ENCODE measurements at regions not wholly inside any gene's neighbourhood (a gene's known extent, or its start where the extent isn't known, plus 50 kb on each side); places are given as distances from the start of the nearest gene placed in this dataset.

GRCh38 chr10:29084681-29085307, 204.1 kb upstream of the LYZL1 start:
- peaks cover 5% of the 10 kb centered on the region for H3K27me3 Mint-ChIP-seq (ENCODE audit: unreplicated experiment)
- H3K36me3 Mint-ChIP-seq (ENCODE audit: unreplicated experiment) = no peaks in the 10 kb centered on the region
- no peak for TF ChIP-seq CTCF (IDR thresholded peaks at IDR 0.05; ENCODE audit: partially characterized antibody, unreplicated experiment)
- no peaks in the 10 kb centered on the region for H3K4me1 Mint-ChIP-seq (ENCODE audit: low read depth, unreplicated experiment)
- no peak overlapping the region for H3K4me3 Mint-ChIP-seq (ENCODE audit: unreplicated experiment)
- H3K9me3 Mint-ChIP-seq (ENCODE audit: unreplicated experiment) = no peaks in the 10 kb centered on the region
- no peak overlapping the region for H3K27ac Mint-ChIP-seq (ENCODE audit: unreplicated experiment)
- no peak for DNase-seq

DNA sequence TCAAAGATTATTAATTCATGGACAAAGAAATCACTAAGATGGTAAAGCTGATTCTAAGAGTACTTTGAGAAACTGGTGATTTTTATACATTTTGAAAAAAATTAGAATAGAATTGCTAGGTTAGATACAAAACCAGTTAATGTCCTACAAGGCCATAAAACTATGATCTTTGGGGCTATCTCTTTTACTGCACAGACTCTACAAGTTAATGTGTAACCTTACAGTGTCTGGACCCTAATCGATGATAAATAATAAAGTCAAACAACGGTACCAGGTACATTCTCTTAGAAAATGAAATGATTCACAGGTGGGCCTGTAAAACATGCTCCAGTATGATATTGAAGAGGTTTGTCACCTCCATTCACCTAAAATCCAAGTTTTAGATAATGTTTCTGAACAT, 199.8 kb upstream of the LYZL1 start:
- Mint-ChIP-seq H3K9me3 (ENCODE audit: unreplicated experiment) (no peaks in the 10 kb centered on the region), H3K27me3 (ENCODE audit: unreplicated experiment) (peaks cover 3% of the 10 kb centered on the region), H3K27ac (ENCODE audit: unreplicated experiment) (no peak overlapping the region), H3K4me3 (ENCODE audit: unreplicated experiment) (no peak overlapping the region), H3K4me1 (ENCODE audit: low read depth, unreplicated experiment) (no peaks in the 10 kb centered on the region), H3K36me3 (ENCODE audit: unreplicated experiment) (no peaks in the 10 kb centered on the region)
- no peak for TF ChIP-seq CTCF (IDR thresholded peaks at IDR 0.05; ENCODE audit: partially characterized antibody, unreplicated experiment)
- no peak for DNase-seq

DNA sequence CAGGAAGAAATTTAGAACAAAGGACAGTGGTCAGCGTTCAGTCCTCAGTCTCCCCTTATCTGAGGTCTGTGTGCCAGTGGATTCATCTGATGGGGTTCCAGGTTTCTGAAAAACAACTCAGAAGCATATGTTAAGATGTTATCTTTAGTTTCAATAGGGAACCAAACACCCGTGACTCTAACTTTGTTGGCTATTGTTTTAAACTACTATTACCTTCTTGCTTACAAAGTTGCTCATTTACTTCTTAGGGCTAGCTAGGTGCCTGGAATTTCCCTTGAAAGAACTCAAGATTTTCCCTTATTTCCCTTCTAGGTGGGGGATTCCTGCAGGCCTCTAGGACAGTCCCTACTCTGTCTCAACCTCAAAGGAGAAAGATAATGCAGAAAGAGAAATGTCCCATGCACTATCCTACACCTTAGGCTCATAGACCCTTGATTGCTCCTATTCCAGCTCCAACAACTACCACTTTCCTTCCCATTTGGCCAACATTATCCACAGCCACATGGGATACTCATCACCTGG, 192.5 kb upstream of the LYZL1 start:
- DNase-seq = no peak
- TF ChIP-seq CTCF (IDR thresholded peaks at IDR 0.05; ENCODE audit: partially characterized antibody, unreplicated experiment) = no peak
- no peaks in the 10 kb centered on the region for H3K4me1 Mint-ChIP-seq (ENCODE audit: low read depth, unreplicated experiment)
- no peaks in the 10 kb centered on the region for H3K27me3 Mint-ChIP-seq (ENCODE audit: unreplicated experiment)
- H3K4me3 Mint-ChIP-seq (ENCODE audit: unreplicated experiment) = no peak overlapping the region
- no peaks in the 10 kb centered on the region for H3K36me3 Mint-ChIP-seq (ENCODE audit: unreplicated experiment)
- no peak overlapping the region for H3K27ac Mint-ChIP-seq (ENCODE audit: unreplicated experiment)
- no peaks in the 10 kb centered on the region for H3K9me3 Mint-ChIP-seq (ENCODE audit: unreplicated experiment)

- no peak for TF ChIP-seq CTCF (IDR thresholded peaks at IDR 0.05; ENCODE audit: partially characterized antibody, unreplicated experiment)
- no peaks in the 10 kb centered on the region for H3K4me1 Mint-ChIP-seq (ENCODE audit: low read depth, unreplicated experiment)
- no peaks in the 10 kb centered on the region for H3K27me3 Mint-ChIP-seq (ENCODE audit: unreplicated experiment)
- no peak for DNase-seq
- H3K4me3 Mint-ChIP-seq (ENCODE audit: unreplicated experiment) = no peak overlapping the region
- no peaks in the 10 kb centered on the region for H3K36me3 Mint-ChIP-seq (ENCODE audit: unreplicated experiment)
- no peak overlapping the region for H3K27ac Mint-ChIP-seq (ENCODE audit: unreplicated experiment)
- no peaks in the 10 kb centered on the region for H3K9me3 Mint-ChIP-seq (ENCODE audit: unreplicated experiment)
Measured at GRCh38 chr10:29098423-29098822, 190.4 kb upstream of the LYZL1 start.

DNA sequence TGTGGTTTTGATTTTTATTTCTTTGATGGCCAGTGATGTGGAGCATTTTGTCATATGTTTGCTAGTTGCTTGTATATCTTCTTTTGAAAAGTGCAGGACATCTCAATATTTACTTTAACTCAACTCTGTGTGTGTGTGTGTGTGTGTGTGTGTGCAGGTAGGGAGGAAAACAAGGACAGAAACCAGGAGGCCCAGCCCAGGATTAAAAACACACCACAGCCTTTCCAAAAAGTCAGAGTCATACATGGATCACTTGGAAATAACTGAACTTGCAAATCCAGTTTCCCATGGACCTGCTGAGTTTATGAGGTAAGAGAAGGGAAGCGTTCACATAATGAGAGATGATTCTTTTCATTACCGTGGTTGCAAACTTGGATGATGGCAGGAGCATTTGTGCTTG, 189.9 kb upstream of the LYZL1 start:
- no peak overlapping the region for H3K27ac Mint-ChIP-seq (ENCODE audit: unreplicated experiment)
- H3K36me3 Mint-ChIP-seq (ENCODE audit: unreplicated experiment) = no peaks in the 10 kb centered on the region
- H3K9me3 Mint-ChIP-seq (ENCODE audit: unreplicated experiment) = no peaks in the 10 kb centered on the region
- H3K4me3 Mint-ChIP-seq (ENCODE audit: unreplicated experiment) = no peak overlapping the region
- no peaks in the 10 kb centered on the region for H3K27me3 Mint-ChIP-seq (ENCODE audit: unreplicated experiment)
- no peak for DNase-seq
- TF ChIP-seq CTCF (IDR thresholded peaks at IDR 0.05; ENCODE audit: partially characterized antibody, unreplicated experiment) = no peak
- no peaks in the 10 kb centered on the region for H3K4me1 Mint-ChIP-seq (ENCODE audit: low read depth, unreplicated experiment)
